ENCODE measurements at regions not wholly inside any gene's neighbourhood (a gene's known extent, or its start where the extent isn't known, plus 50 kb on each side); places are given as distances from the start of the nearest gene placed in this dataset.

GRCh38 chr7:17611611-17612010 lies 313.2 kb downstream of the AHR start:
- no peak for DNase-seq

- no peak for DNase-seq
Measured at GRCh38 chr7:17613338-17614041, 315.0 kb downstream of the AHR start.

GRCh38 chr7:17617380-17617779 lies 318.9 kb downstream of the AHR start:
- no peak for DNase-seq

- DNase-seq: no peak
Measured at GRCh38 chr7:17617857-17618651, 319.6 kb downstream of the AHR start.

GRCh38 chr7:17618652-17618974 lies 320.2 kb downstream of the AHR start:
- DNase-seq: no peak

GRCh38 chr7:17619196-17619818 lies 320.9 kb downstream of the AHR start:
- DNase-seq: no peak

- DNase-seq: no peak
Measured at GRCh38 chr7:17620566-17620965, 319.7 kb downstream of the SNX13 start.

GRCh38 chr7:17622451-17622850 lies 317.8 kb downstream of the SNX13 start:
- DNase-seq: no peak

- DNase-seq: no peak
Measured at GRCh38 chr7:17623546-17624185, 316.6 kb downstream of the SNX13 start.

GRCh38 chr7:17624379-17624778 lies 315.9 kb downstream of the SNX13 start:
- DNase-seq: no peak

- no peak for DNase-seq
Measured at GRCh38 chr7:17625043-17625442, 315.3 kb downstream of the SNX13 start.

GRCh38 chr7:17626235-17626634 lies 314.1 kb downstream of the SNX13 start:
- no peak for DNase-seq

- no peak for DNase-seq
Measured at GRCh38 chr7:17631061-17631460, 309.2 kb downstream of the SNX13 start.

- DNase-seq: no peak
Measured at GRCh38 chr7:17632384-17632783, 307.9 kb downstream of the SNX13 start.

- DNase-seq: no peak
Measured at GRCh38 chr7:17633067-17633466, 307.2 kb downstream of the SNX13 start.

- no peak for DNase-seq
Measured at GRCh38 chr7:17638727-17639126, 301.6 kb downstream of the SNX13 start.

- DNase-seq: peak; percentile 5
Measured at GRCh38 chr7:17640730-17641377, 299.4 kb downstream of the SNX13 start.

- no peak for DNase-seq
Measured at GRCh38 chr7:17645500-17645899, 294.8 kb downstream of the SNX13 start.

GRCh38 chr7:17646253-17646956 lies 293.9 kb downstream of the SNX13 start:
- no peak for DNase-seq

- no peak for DNase-seq
Measured at GRCh38 chr7:17651341-17651740, 289.0 kb downstream of the SNX13 start.

- DNase-seq: no peak
Measured at GRCh38 chr7:17651863-17652385, 288.4 kb downstream of the SNX13 start.

- no peak for DNase-seq
Measured at GRCh38 chr7:17654940-17655339, 285.4 kb downstream of the SNX13 start.

All from NCI-H1694 treated with DMSO at 0.1 percent for 48 hours (cell line).